Loucy (cell line): ENCODE measurements at regions not wholly inside any gene's neighbourhood (a gene's known extent, or its start where the extent isn't known, plus 50 kb on each side); places are given as distances from the start of the nearest gene placed in this dataset.

Experiments
- EZH2phosphoT487 ChIP-seq: fragments of 200-600 bp; IDR thresholded peaks from 2 replicates; pipeline ENCODE4 v1.6.1; 2018; ENCODE audit warnings: antibody characterized with exemption, mild to moderate bottlenecking, moderate library complexity, borderline replicate concordance
- TF ChIP-seq, protein P1 (sequence below): fragments of 200-600 bp; sonication (generic); conservative IDR thresholded peaks from 2 replicates; pipeline ENCODE4 v1.5.1; 2014; ENCODE audit warnings: mild to moderate bottlenecking, antibody characterized with exemption, low read length

DNA sequence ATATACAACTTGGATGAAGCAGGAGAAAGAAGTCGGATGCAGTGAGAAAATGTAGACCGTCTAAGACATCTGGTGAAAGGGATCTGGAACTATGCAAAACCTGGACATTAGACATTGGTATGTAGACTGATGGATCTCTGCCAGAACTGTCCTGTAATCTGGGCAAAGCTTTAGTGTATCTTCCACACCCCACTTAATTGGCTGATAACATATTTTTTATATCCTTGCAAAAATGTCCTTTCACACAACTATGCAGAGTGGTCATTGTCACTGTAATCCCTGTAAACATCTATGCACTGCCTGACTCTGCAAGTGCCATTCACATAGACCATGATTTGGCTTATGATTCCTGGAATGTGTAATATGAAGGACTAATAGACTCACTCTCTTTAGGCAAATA is 163.1 kb downstream of the TUSC7 start:
- TF ChIP-seq EZH2phosphoT487, result no peak
- TF ChIP-seq, protein P1, sequence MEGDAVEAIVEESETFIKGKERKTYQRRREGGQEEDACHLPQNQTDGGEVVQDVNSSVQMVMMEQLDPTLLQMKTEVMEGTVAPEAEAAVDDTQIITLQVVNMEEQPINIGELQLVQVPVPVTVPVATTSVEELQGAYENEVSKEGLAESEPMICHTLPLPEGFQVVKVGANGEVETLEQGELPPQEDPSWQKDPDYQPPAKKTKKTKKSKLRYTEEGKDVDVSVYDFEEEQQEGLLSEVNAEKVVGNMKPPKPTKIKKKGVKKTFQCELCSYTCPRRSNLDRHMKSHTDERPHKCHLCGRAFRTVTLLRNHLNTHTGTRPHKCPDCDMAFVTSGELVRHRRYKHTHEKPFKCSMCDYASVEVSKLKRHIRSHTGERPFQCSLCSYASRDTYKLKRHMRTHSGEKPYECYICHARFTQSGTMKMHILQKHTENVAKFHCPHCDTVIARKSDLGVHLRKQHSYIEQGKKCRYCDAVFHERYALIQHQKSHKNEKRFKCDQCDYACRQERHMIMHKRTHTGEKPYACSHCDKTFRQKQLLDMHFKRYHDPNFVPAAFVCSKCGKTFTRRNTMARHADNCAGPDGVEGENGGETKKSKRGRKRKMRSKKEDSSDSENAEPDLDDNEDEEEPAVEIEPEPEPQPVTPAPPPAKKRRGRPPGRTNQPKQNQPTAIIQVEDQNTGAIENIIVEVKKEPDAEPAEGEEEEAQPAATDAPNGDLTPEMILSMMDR, result no peak
